ENCODE measurements at regions not wholly inside any gene's neighbourhood (a gene's known extent, or its start where the extent isn't known, plus 50 kb on each side); places are given as distances from the start of the nearest gene placed in this dataset.

DNA sequence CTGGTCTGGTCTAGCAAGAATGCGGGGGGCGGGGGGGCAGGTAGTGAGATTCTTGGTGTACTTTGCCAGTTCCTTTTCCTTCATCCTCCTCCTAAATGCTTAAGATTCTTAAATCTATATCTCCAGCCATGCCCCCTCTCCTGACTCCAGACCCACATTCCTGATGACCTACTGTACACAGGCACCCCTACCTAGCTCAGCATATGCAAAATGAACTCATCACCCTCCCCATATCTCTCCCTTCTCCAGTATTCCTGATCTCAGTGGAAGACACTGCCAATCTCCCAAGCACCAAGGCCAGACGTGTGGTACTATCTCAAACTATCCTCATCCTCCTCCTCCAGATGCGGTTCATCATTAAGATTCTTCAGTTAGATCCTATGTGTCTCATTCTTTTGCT lies 215.8 kb downstream of the SPTSSA start:
- DNase-seq (ENCODE audit: low read depth, low spot score), result peak; percentile 8

DNA sequence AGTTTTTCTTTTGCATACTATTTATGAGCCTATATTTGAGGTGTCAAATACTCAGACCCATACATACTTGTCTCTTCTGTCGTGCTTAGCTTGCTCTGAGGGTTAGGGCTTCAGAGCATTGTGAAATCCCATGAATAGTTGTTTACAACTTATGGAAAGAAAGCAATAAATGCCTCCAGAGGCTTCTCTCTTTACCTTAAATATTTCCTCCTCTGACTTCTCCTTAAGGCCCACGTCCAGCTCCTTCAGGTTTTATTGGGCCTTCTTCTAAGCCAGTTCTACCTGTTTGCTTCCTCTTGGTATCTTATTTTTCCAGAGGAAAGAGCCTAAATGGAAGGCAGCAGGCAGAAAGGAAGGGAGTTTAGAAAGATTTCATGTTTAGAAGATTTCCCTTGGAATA lies 218.6 kb downstream of the SPTSSA start:
- no peak for DNase-seq (ENCODE audit: low read depth, low spot score)

DNA sequence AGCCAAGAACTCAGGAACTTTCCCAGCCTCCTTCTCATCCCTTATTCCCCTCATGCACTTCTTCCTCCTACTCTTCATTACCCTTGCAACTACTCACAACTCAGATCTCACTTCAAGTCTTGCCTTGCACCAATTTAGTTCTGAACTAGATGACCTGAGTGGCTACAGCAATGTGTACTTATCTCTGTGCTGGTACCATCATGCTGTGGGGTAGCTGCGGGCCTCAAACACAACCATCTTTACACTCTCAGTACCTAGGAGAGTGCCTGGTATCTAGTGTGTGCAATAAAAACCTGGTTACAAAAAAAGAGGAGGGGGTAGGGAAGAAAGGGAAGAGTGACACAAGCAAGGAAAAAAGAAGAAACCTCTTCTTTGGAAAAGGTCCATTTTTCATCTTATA lies 219.0 kb downstream of the SPTSSA start:
- DNase-seq (ENCODE audit: low read depth, low spot score), result no peak

DNA sequence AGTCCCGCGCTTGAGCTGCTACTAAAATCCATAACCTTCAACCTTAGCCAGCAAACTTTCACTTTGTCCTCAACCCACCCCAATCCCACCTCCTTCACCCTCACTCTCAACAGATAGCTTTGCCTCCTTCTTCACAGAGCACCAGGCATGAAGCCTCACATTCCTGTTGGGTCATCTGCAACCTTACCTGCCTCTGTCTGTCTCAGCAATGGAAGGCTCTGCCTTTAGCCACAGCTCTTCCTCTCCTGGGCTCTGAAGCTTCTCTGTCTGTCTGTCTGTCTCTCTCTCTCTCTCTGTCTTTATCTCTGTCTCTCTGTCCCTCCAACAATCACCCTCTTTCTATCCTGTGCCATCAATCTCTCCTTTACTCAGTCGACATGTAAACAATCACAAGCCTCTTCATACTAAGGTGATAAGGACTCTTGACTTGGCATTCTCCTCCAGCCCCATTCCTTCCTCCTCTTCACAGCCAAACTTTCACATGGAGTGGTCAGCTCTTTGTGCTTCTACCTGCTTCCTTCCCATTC lies 220.8 kb downstream of the SPTSSA start:
- DNase-seq (ENCODE audit: low read depth, low spot score), result no peak

DNA sequence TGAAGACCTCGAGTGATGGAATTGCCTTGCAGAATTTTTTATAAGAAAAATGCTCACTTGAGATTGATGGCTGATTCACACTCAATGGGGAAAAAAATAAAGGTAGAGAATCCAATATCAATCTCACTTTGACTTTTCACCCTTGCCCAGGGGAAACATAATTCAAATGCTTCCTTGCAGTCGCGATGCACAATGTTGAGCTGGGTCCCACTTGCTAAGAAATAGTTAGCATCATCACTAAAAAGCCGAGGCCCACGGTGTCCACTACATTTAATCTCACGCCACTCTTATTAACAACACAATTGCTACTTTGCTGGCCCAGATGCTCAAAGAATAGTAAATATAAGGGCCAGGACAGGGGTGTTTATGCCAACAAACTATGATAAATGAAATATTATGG lies 223.4 kb downstream of the SPTSSA start:
- DNase-seq (ENCODE audit: low read depth, low spot score), result no peak

DNA sequence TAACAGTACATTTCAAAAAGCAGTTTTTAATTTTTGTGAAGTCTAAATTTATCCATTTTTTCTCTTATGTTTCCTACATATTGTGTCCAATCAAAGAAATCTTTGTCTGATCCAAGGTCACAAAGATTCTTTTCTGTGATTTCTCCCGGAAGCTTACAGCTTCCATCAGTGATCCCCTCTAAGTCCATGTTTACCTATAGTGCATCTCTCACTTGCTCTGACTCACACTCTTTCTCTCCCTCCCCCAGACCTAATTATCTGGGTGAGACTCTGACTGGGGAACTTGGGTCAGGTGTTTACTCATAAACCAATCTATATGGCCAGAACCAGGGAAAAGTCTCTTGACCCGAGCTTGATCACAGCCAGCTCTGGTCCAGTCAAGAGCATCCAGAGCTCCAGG lies 224.4 kb downstream of the SPTSSA start:
- no peak for DNase-seq (ENCODE audit: low read depth, low spot score)

DNA sequence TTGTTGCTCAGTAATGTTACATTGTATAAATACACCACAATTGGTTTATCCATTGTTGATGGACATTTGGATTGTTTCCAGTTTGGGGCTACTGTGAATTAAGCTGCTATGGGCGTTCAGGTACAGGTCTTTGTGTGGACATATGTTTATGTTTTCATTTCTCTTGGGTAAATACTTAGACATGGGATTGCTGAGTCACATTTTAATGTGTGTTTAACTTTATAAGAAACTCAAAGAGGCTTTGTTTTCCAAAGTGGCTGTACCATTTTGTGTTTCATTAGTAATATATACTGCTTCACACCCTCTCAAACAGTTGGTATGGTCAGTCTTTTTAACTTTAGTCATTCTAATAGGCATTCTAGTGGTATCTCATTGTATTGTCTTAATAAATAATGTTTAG lies 225.0 kb downstream of the SPTSSA start:
- DNase-seq (ENCODE audit: low read depth, low spot score), result no peak

DNA sequence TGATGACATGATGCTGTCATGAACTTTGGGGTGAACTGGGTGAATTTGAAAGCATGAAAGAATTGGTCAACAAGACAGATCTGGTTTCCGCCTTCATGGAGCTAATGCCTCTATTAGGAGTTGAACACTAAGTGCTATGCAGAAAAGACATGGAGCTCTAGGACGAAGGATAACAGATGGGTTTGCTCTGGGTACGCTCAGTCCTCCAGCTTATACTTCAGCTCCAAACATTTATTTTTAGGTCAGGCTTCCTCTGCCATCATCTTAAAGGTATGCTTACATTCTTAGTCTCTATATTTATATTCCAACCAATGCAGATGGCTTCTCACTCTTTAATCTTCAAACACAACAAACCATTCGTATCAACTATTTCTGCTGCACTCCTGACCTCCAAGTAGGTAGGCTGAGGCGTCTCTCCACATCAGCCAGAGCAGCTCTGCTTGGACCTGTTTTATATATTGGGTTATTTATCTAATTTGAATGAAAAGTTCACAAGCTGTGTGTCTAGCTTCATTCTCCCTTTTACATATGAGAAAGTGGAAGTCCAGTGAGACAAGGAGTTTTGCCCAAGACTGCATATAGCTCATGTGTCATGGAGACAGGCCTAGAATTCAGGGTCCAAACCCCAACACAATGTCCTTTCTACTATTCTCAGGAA lies 226.3 kb downstream of the SPTSSA start:
- no peak for DNase-seq (ENCODE audit: low read depth, low spot score)

DNA sequence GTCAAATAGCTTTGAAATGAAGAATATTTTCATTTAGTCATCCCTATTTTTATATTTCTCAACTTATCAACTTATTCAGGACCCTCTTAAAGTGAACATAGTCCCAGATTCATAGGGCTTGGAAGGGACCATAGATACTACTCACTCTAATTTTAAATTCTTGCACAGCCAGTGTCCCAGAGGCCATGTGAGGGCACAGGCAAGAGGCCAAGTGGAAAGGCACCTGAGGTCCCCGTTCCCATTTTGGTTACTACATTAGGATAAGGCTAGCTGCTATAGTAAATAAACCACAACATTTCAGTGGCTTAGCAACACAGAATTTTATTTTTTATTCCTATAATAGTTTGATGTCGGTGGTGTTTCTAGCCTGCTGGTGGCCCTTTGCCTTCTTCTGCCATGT lies 227.8 kb downstream of the SPTSSA start:
- no peak for DNase-seq (ENCODE audit: low read depth, low spot score)

DNA sequence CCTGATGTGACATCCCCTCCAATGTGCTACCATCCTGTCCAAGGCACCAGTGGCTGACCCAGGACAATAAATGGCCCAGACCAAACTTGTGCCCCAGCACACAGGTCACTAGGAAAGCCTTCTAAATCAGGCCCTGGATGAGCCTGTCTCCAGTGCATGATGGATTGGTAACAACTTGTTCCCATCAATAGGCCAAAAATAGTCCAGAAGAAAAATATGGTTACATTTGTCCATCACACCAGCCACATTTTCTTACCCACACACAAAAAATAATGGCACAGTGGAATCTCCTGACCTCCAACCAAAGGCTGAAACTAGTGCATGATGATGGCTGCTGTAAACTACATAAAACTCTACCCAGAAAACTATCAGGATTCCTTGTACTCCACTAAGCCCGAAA lies 228.4 kb downstream of the SPTSSA start:
- no peak for DNase-seq (ENCODE audit: low read depth, low spot score)

DNA sequence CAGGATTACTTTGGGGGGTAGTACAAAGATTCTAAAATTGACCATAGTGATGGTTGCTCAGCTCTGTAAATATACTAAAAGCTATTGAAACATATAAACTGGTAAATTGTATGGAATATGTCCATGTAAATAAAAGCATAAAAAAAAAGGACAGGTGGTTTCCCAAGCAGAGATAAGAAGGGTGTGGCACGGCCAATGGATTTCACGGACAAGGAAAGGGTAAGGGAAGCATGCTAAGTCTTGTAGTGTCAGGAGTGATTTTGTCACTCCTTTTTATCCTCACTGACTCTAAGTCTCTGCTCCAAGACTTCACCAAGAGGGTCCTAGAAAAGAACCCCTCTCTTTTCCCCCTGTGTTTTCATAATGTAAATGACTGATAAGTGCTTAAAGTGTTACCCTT lies 229.2 kb downstream of the SPTSSA start:
- no peak for DNase-seq (ENCODE audit: low read depth, low spot score)

DNA sequence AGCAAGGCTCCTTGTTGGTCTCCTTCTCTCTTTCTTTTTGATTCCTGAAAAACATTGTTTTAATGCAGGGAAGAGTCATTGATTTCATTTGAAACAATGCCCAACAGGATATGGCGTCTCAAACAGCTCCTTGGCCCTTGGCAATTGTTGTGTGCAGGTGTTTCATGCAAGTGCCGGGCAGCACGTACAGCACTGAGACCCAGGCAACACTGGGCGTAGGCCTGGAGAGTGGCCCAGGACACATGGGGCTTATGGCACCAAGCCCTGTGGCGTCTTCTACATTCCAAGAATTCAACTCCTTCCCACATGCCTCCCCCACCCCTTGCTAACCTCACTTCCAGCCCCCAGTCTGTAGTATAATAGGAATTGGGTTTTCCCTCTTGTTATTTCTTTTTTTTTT lies 230.4 kb downstream of the SPTSSA start:
- DNase-seq (ENCODE audit: low read depth, low spot score), result no peak

DNA sequence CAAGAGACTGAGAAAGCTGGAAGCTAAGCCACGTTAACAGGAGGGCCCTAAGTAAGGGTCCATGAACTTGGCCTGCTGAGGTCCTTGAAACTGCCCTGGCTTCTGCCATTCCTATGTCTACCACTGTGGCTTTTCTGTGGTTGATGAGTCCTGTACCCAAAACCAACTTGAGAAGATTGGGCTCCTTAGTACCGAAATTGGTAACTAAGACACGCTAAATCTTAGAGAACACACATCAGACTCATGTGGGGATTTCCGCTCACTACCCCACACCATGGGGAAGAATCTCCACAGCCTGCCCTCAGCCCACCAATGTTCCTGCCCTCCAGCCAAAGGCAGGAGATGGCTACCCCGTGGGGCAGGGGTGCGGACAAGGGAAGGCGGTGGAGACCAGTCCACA lies 232.9 kb downstream of the SPTSSA start:
- no peak for DNase-seq (ENCODE audit: low read depth, low spot score)

DNA sequence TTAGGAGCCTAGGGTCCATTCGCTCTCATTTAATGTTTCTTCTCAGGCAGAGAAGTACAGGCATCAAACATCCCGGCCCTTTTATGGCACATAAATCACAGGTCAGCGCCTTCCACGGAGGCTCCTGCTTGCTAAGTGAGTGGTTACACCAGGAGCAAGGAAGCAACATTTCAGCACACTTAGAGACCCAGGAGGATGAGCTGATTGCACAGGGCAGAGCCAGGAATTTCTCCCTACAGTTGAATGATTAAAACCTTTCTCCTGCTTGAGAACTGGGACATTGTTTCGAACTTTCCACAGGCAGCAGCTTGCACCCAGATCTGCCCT lies 233.4 kb downstream of the SPTSSA start:
- no peak for DNase-seq (ENCODE audit: low read depth, low spot score)

DNA sequence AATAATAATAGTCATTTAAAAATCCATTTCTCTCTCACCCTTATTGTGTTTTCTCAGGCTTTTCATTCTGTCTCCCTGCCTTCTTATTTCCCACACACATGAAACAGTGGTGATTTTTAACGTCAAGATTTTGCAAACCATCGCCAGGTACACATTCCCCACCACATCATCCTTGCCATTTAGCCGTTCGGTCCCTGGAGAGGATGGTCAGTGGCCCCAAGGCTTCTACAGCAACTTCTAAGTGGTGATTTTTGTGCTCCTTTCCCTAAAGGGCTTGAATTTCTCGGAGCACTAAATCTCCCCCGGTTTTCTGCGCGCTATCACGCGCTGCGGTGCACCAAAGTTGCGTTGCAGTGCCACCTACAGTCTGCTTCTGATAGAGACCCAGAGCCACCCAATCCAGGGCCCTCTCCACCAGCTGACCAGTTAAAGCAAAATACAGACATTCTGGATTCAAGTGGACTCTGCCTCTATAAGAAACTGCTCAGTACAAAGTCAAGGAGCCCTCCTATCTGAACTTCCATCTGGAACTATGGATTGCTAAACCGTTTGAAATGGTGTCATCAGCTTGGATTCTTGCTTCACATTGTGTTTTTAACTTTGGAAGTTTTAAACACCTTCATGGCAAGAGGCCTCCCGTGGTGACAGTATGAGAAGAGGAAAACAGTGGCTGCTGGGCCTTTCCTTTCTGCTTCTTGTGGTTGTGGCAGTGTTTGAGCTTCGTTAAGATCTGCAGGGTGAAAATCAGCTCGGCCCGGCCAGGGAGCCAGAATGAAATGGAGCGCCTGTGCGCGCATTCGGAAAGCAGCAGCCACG lies 234.0 kb downstream of the SPTSSA start:
- DNase-seq (ENCODE audit: low read depth, low spot score), result peak; percentile 84

DNA sequence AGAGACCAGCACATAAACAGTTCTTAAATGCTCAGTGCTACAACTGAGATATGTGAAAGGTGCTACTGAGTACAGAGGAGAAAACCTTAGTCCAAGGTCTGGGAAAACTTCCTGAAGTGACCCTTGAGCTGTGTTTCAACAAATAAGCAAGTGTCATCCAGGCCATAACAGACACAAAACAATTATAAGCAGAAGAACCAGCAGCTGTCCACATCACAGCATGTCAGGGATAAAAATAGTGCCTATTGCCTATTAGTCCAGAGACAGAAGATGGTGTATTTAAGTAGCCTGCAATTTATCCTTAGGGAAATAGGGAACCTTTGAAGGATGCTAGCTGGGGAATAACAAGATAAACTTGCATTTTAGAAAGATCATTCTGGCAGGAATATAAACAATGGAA lies 237.8 kb downstream of the SPTSSA start:
- no peak for DNase-seq (ENCODE audit: low read depth, low spot score)

DNA sequence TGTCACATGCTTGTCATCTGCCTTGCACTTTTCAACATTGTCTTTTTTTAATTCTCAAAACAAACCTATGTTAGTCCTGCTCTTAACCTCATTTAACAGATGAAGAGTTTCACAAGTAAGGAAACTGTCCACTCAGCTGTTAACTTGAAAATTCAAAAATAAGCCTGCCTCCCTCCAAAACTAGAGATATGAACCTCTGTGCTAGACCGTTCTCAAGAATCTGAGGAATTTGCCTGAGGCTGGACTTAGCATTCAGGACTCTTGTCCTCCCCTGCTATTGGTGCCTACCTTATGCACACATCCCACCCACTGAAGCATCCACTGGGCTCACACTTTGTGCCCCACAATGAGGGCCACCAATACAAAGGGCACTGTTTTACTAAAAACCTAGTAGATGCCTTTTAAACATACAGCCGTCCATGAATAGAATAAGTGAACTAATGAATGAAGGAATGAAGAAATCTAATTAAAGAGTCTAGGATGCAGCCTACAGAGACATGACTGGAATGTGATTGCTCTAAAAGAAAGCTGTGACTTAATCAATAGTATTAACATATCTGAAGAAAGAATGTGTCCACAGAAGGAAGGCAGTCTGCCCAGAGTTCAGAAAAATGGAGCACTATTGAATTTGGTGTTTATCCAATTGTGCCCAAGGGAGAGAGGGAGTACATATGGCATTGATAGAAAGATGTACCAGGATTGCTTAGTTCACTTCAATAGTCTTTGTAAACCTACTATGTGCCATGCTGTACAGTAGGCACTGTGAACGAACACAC lies 238.5 kb downstream of the SPTSSA start:
- peak; percentile 75 for DNase-seq (ENCODE audit: low read depth, low spot score)

DNA sequence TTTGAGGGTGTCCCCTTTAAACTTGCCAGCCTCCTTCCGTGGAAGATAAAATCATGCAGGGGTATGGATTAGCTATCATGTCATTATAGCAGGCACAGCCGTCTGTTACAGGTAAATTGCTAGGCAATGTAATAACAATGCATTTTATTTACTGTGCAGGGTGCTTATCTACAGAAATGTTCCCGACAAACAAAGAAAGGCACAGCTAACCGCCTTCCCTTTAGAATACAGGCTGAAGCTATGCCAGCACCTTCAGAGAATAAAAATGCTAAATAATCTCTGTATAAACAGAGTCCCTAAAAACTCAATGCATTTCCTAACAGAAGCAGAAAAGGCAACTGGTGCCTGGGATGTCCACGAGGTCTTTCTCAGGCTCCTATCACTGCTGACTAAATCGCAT lies 239.2 kb downstream of the SPTSSA start:
- DNase-seq (ENCODE audit: low read depth, low spot score), result no peak

DNA sequence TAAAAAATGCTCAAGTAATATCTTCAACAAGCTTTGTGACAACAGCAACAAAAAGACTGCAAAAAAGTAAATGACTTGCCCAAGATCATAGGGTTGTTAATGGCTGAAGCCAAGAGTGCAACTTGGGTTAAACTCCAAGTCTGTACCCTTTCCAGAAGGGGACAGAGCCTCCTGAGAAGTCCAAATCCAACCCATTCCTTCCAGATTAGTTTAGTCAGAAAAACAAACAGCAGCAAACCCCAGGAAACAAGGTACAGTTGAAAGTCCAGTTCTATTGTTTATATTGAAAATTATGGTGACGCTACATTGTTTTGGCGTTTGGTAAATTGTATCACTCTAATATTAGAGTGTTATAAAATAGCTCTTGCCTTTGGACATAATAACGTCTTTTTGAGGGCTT lies 239.9 kb downstream of the SPTSSA start:
- DNase-seq (ENCODE audit: low read depth, low spot score), result no peak

DNA sequence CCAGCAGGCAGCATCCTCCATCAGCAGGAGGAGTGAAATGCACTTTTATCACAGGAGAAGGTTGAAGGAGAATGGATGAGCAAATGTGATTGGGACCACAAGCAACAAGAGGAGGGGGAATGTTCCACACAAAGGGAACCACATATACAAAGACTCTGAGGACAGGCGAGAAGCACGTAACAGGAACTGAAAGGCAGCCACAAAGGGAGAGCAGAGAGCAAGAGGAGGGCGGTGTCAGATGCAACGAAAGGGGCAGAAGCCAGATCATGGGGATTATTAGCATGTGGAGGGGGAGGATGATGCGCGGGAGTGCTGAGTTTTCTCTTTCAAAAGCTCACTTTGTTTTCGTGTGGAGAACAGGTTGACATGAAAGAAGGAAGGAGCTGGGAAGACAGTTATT lies 241.1 kb downstream of the SPTSSA start:
- no peak for DNase-seq (ENCODE audit: low read depth, low spot score)

DNA sequence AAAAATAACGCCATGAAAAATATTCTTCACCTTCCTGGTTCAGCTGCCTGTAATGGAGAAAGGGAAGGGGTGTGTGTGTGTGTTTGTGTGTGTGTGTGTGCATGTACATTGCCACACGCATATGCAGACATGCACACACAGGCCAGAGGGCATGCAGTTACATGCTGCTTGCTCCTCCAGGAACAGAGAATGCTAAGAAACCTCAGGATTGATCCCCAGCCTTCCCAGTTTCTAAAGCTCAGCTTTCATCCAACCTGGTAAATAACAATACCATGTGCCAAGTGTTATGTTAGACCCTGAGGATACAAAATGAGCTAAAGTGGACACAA lies 241.7 kb downstream of the SPTSSA start:
- DNase-seq (ENCODE audit: low read depth, low spot score), result no peak

DNA sequence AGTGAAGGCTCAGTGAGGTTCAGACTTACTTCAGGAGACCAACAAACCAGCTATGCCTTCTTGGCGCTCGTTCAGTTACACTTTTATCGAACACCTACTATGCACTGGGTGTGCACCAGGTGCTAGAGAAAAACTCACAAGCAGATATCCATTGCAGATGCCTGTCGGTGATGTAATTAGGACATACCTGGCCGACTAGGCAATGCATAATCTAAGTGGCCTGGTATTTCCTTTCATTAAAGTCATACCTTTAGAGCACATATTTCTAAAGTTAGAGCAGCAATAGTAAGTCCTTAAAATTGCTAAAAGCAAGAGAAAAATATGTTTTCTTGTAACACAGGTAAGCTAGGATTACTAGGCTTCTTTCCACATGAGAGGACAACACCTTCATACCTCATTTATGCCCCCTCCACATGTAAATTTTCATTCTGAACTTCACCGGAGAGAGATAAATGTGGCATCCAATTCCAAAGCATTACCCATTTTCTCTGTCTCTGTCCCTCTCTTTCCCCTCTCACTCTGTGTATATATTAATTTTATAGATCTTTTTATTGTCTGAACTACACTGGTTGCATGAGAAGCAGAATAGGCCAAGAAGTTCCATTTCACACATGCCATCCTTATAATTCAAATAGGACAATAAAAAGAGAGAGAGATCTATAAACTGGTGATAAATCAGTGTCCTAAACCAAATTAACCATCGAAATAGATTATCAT lies 242.2 kb downstream of the SPTSSA start:
- no peak for DNase-seq (ENCODE audit: low read depth, low spot score)
